Keratinocyte (primary cell): ENCODE measurements at regions not wholly inside any gene's neighbourhood (a gene's known extent, or its start where the extent isn't known, plus 50 kb on each side); places are given as distances from the start of the nearest gene placed in this dataset.

ENCODE experiments used
- DNase-seq: peaks from one replicate; pipeline ENCODE4 v3.0.0-alpha.2; 2011; ENCODE audit warnings: low read depth, missing footprints, low spot score
- FAIRE-seq: peaks from 2 replicates; lab custom pipeline; 2011; peaks lifted over from hg19 to GRCh38; lab: Jason Lieb, UNC
- H2AFZ ChIP-seq: 2 replicates; pipeline ENCODE4 v1.6.0; 2012; ENCODE audit warnings: low read length, control low read depth, inconsistent platforms; ENCODE audit not compliant: control insufficient read depth
- H3K27ac ChIP-seq: 2 replicates; pipeline ENCODE4 v1.5.1; 2011; ENCODE audit warnings: low read length; ENCODE audit not compliant: control insufficient read depth, insufficient read depth
- H3K27me3 ChIP-seq: 3 replicates; pipeline ENCODE4 v1.6.0; 2011; ENCODE audit warnings: low read length; ENCODE audit not compliant: control insufficient read depth, insufficient read depth; ENCODE audit errors: extremely low read depth
- H3K36me3 ChIP-seq, 2 experiments: 2 replicates in 1 of 2; 3 replicates in 1 of 2; pipeline ENCODE4 v1.5.1; 2011; ENCODE audit warnings: low read length in 2 of 2, mild to moderate bottlenecking in 1 of 2; ENCODE audit not compliant: control insufficient read depth in 2 of 2, insufficient read depth in 2 of 2; ENCODE audit errors: extremely low read depth in 1 of 2
- H3K4me1 ChIP-seq: 3 replicates; pipeline ENCODE4 v1.5.1; 2011; ENCODE audit warnings: low read length; ENCODE audit not compliant: control insufficient read depth, insufficient read depth; ENCODE audit errors: extremely low read depth
- H3K4me2 ChIP-seq: 3 replicates; pipeline ENCODE4 v1.6.0; 2011; ENCODE audit warnings: low read depth, low read length; ENCODE audit not compliant: control insufficient read depth, insufficient read depth; ENCODE audit errors: extremely low read depth
- H3K4me3 ChIP-seq, 3 experiments: fragments of 200-600 bp in 1 of 3; sonication (generic) in 1 of 3; 2 replicates in 2 of 3; 3 replicates in 1 of 3; pipeline ENCODE4 v1.5.1; 2011 to 2016; ENCODE audit warnings: low read length in 3 of 3, mild to moderate bottlenecking in 3 of 3, control low read depth in 2 of 3, inconsistent platforms in 1 of 3, low read depth in 1 of 3, mixed read lengths in 1 of 3, mixed run types in 1 of 3, moderate library complexity in 1 of 3; ENCODE audit not compliant: control insufficient read depth in 2 of 3, insufficient read depth in 2 of 3; ENCODE audit errors: extremely low read depth in 1 of 3
- H3K79me2 ChIP-seq: 2 replicates; pipeline ENCODE4 v1.6.0; 2012; ENCODE audit warnings: low read length; ENCODE audit not compliant: control insufficient read depth, insufficient read depth
- H3K9ac ChIP-seq: 3 replicates; pipeline ENCODE4 v1.6.0; 2011; ENCODE audit warnings: low read length; ENCODE audit not compliant: control insufficient read depth, insufficient read depth; ENCODE audit errors: extremely low read depth
- H3K9me1 ChIP-seq: 3 replicates; pipeline ENCODE4 v1.6.0; 2011; ENCODE audit warnings: low read length; ENCODE audit not compliant: control insufficient read depth, insufficient read depth; ENCODE audit errors: extremely low read depth
- H3K9me3 ChIP-seq: 2 replicates; pipeline ENCODE4 v1.5.1; 2012; ENCODE audit warnings: low read depth, low read length; ENCODE audit not compliant: control insufficient read depth
- H4K20me1 ChIP-seq: 3 replicates; pipeline ENCODE4 v1.6.0; 2011; ENCODE audit warnings: low read length; ENCODE audit not compliant: control insufficient read depth, insufficient read depth; ENCODE audit errors: extremely low read depth
- CTCF ChIP-seq, 3 experiments: IDR thresholded peaks in 1 of 3; conservative IDR thresholded peaks in 1 of 3; optimal IDR thresholded peaks in 1 of 3; 2 replicates in 2 of 3; 3 replicates in 1 of 3; pipeline versions ENCODE3 to v1.5.1; 2011; ENCODE audit warnings: low read length in 3 of 3, mild to moderate bottlenecking in 3 of 3, moderate library complexity in 2 of 3, control low read depth in 1 of 3, inconsistent platforms in 1 of 3; ENCODE audit not compliant: insufficient read depth in 2 of 3; ENCODE audit errors: extremely low read depth in 1 of 3
- EZH2 ChIP-seq: IDR thresholded peaks from one replicate; pipeline ENCODE4 v1.6.1; 2012; ENCODE audit warnings: inconsistent platforms, mild to moderate bottlenecking, low read length, moderate library complexity
- dilution Hi-C: fragments of 300-500 bp; cut with MboI; formaldehyde crosslinking; loops from one replicate; pipeline ENCODE4 v1.7.0; 2020; ENCODE audit warnings: low sequenced_read_pairs; ENCODE audit not compliant: extremely low pct_ligation_motif_present

DNA sequence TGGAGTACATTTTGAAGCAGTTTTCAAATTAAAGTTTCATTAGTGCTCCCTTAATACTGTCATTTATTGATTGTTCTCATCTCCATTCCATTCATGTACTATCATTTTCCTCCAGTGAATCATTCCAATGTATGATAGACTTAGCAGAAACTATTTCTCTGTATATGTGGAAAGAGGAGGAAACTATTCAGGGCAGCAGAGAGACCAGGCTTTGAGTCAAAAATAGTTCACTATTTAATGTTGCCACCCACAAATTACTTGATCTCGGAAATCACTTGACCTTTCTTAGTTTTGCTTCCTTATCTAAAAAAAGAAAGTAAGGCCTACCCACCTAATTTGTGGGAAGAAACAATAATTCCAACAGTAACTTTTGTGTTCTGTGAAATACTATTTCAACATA is 610.5 kb upstream of the ZNF385D start:
- no peak overlapping the region for H3K4me2 ChIP-seq
- H3K4me3 ChIP-seq: no peak overlapping the region
- no peak for TF ChIP-seq EZH2
- TF ChIP-seq CTCF (optimal IDR thresholded peaks at IDR 0.05 in 1 of 3, IDR thresholded peaks at IDR 0.05 in 1 of 3, conservative IDR thresholded peaks at IDR 0.05 in 1 of 3; ENCODE audit: extremely low read depth in 1 of 3, insufficient read depth in 2 of 3, low read length in 3 of 3): no peak
- no peaks in the 10 kb centered on the region for H4K20me1 ChIP-seq
- no peaks in the 10 kb centered on the region for H3K4me1 ChIP-seq
- no peak for FAIRE-seq
- no peak overlapping the region for H3K27ac ChIP-seq
- H3K27me3 ChIP-seq: no peaks in the 10 kb centered on the region
- dilution Hi-C loops: no loop called here
- no peaks in the 10 kb centered on the region for H3K9me1 ChIP-seq
- no peak overlapping the region for H3K9ac ChIP-seq
- H2AFZ ChIP-seq: no peak overlapping the region
- DNase-seq: no peak
- H3K79me2 ChIP-seq: no peaks in the 10 kb centered on the region
- H3K9me3 ChIP-seq: no peaks in the 10 kb centered on the region
- no peaks in the 10 kb centered on the region for H3K36me3 ChIP-seq

- FAIRE-seq (no peak), DNase-seq (no peak)
- H3K4me2 ChIP-seq: no peak overlapping the region
- H3K27ac ChIP-seq: no peak overlapping the region
- H3K4me1 ChIP-seq: no peaks in the 10 kb centered on the region
- no peak overlapping the region for H3K9ac ChIP-seq
- no peaks in the 10 kb centered on the region for H3K27me3 ChIP-seq
- no peak overlapping the region for H3K4me3 ChIP-seq
- no peaks in the 10 kb centered on the region for H4K20me1 ChIP-seq
- H3K9me1 ChIP-seq: no peaks in the 10 kb centered on the region
- H2AFZ ChIP-seq: no peak overlapping the region
- H3K79me2 ChIP-seq: no peaks in the 10 kb centered on the region
- no peaks in the 10 kb centered on the region for H3K9me3 ChIP-seq
- H3K36me3 ChIP-seq: no peaks in the 10 kb centered on the region
- TF ChIP-seq CTCF (optimal IDR thresholded peaks at IDR 0.05 in 1 of 3, IDR thresholded peaks at IDR 0.05 in 1 of 3, conservative IDR thresholded peaks at IDR 0.05 in 1 of 3; ENCODE audit: extremely low read depth in 1 of 3, insufficient read depth in 2 of 3, low read length in 3 of 3) (no peak), EZH2 (no peak)
- dilution Hi-C loops: no loop called here
These were observed 613.8 kb upstream of the ZNF385D start for GRCh38 chr3:22364851-22365250.
